Activated CD8-positive, alpha-beta T cell treated with anti-CD3 and anti-CD28 coated beads for 36 hours (primary cell): ENCODE measurements at regions not wholly inside any gene's neighbourhood (a gene's known extent, or its start where the extent isn't known, plus 50 kb on each side); places are given as distances from the start of the nearest gene placed in this dataset.
A peak's percentile ranks its signal among the peaks of the same experiment; 100 is the strongest.

Experiments used
- ATAC-seq: fragments of 200-7000 bp; cut with Tn5 transposase; one replicate; pipeline ENCODE4 v1.10.0; 2021; ENCODE audit warnings: mild to moderate bottlenecking, moderate library complexity
- CTCF ChIA-PET: fragments of 350-600 bp; sonication (Branson Sonifier 250); formaldehyde crosslinking; loops from one replicate; lab custom pipeline; 2021; ENCODE audit warnings: antibody characterized with exemption; lab: Charles Lee
- POLR2A ChIA-PET: fragments of 350-600 bp; sonication (Branson Sonifier 250); formaldehyde crosslinking; loops from one replicate; lab custom pipeline; 2021; ENCODE audit warnings: antibody characterized with exemption; lab: Charles Lee
- DNase-seq: peaks from one replicate; pipeline ENCODE4 v3.0.0-alpha.2; 2020
- H3K27ac Mint-ChIP-seq: one replicate; pipeline ENCODE4 v1.8.0; 2021; ENCODE audit warnings: mild to moderate bottlenecking, mixed read lengths
- H3K27me3 Mint-ChIP-seq: one replicate; pipeline ENCODE4 v1.8.0; 2021; ENCODE audit warnings: mixed read lengths
- H3K36me3 Mint-ChIP-seq: one replicate; pipeline ENCODE4 v1.8.0; 2021; ENCODE audit warnings: low read depth, mixed read lengths
- H3K4me1 Mint-ChIP-seq: one replicate; pipeline ENCODE4 v1.8.0; 2021; ENCODE audit warnings: low read depth, mixed read lengths
- H3K4me3 Mint-ChIP-seq: one replicate; pipeline ENCODE4 v1.8.0; 2021; ENCODE audit warnings: mild to moderate bottlenecking, moderate library complexity, mixed read lengths
- H3K9me3 Mint-ChIP-seq: one replicate; pipeline ENCODE4 v1.8.0; 2021; ENCODE audit warnings: mixed read lengths
- CTCF ChIP-seq: fragments of 200-600 bp; IDR thresholded peaks from one replicate; pipeline ENCODE4 v1.8.0; 2022; ENCODE audit warnings: antibody characterized with exemption, mild to moderate bottlenecking
- intact Hi-C: fragments of 100-400 bp; cut with micrococcal nuclease; formaldehyde crosslinking; loops from one replicate; pipeline ENCODE4 v1.10.0; 2022

GRCh38 chr13:48156466-48156865, 61.6 kb upstream of the MED4 start:
- ChIA-PET CTCF (interaction anchor here (1.4 to 2.0 kb wide), 3 partner anchors 27 to 75 kb away, joined by 5 to 8 read pairs (median 6); no protein-coding TSS in a partner anchor), POLR2A (interaction anchor here (1.0 kb wide), 1 partner anchor 34 kb away, joined by 3 read pairs; no protein-coding TSS in a partner anchor)
- Mint-ChIP-seq H3K27me3 (no peaks in the 10 kb centered on the region), H3K4me3 (peak overlapping the region; percentile 67), H3K4me1 (peaks cover 85% of the 10 kb centered on the region), H3K36me3 (no peaks in the 10 kb centered on the region), H3K27ac (peak overlapping the region; percentile 97), H3K9me3 (peaks cover 1% of the 10 kb centered on the region)
- intact Hi-C loops, result loop anchor here (1.0 to 5.0 kb wide), 2 partner anchors 30 to 66 kb away; no protein-coding TSS in a partner anchor
- peak; percentile 91 for DNase-seq
- ATAC-seq, result peak; percentile 86
- TF ChIP-seq CTCF, result no peak

GRCh38 chr13:48155848-48156247, 60.9 kb upstream of the MED4 start:
- ChIA-PET CTCF (interaction anchor here (0.9 to 2.0 kb wide), 6 partner anchors 28 to 78 kb away, joined by 3 to 8 read pairs (median 4); partner anchors contain the start of gene MED4), POLR2A (interaction anchor here (0.6 to 1.6 kb wide), 3 partner anchors 25 to 81 kb away, joined by 3 to 4 read pairs (median 3); no protein-coding TSS in a partner anchor)
- Mint-ChIP-seq H3K36me3 (no peaks in the 10 kb centered on the region), H3K4me3 (peak overlapping the region; percentile 67), H3K27me3 (no peaks in the 10 kb centered on the region), H3K27ac (peak overlapping the region; percentile 97), H3K9me3 (peaks cover 1% of the 10 kb centered on the region), H3K4me1 (peaks cover 84% of the 10 kb centered on the region)
- intact Hi-C loops, result loop anchor here (1.0 to 5.0 kb wide), 2 partner anchors 30 to 66 kb away; no protein-coding TSS in a partner anchor
- DNase-seq (peak; percentile 38), ATAC-seq (peak; percentile 65)
- no peak for TF ChIP-seq CTCF

- H3K27me3 Mint-ChIP-seq, result no peaks in the 10 kb centered on the region
- peaks cover 4% of the 10 kb centered on the region for H3K9me3 Mint-ChIP-seq
- ChIA-PET POLR2A (interaction anchor here (0.7 to 1.6 kb wide), 2 partner anchors 31 to 82 kb away, joined by 3 read pairs; no protein-coding TSS in a partner anchor), CTCF (interaction anchor here (1.6 to 2.0 kb wide), 4 partner anchors 28 to 77 kb away, joined by 4 to 8 read pairs (median 6); no protein-coding TSS in a partner anchor)
- DNase-seq (no peak), ATAC-seq (no peak)
- H3K27ac Mint-ChIP-seq, result peak overlapping the region; percentile 97
- peaks cover 2% of the 10 kb centered on the region for H3K36me3 Mint-ChIP-seq
- peaks cover 80% of the 10 kb centered on the region for H3K4me1 Mint-ChIP-seq
- H3K4me3 Mint-ChIP-seq, result no peak overlapping the region
- no peak for TF ChIP-seq CTCF
- intact Hi-C loops, result loop anchor here (5.0 kb wide), 1 partner anchor 68 kb away; no protein-coding TSS in a partner anchor
These were observed 59.8 kb upstream of the MED4 start for GRCh38 chr13:48154671-48155070.

DNA sequence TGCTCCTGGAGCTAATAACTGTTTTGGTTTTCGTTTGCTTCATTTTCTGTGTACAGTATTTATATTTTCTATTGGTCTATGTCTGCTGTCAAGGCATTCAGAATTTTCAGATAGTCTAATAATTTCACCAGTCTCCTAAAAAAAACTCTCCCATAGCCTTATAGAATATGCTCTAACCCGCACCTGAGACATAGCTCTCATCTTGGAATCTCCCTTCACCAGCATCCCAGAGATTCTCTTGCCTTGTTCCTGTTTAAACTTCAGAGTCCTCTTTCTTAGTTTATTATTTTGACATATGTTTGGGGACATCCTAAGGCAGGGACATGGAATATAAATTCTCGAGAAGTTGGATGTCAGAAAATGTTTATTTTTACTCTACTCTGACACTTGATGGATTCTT, 58.3 kb upstream of the MED4 start:
- Mint-ChIP-seq H3K27me3 (no peaks in the 10 kb centered on the region), H3K4me3 (no peak overlapping the region), H3K4me1 (peaks cover 71% of the 10 kb centered on the region), H3K36me3 (peaks cover 2% of the 10 kb centered on the region), H3K27ac (peak overlapping the region; percentile 22), H3K9me3 (peaks cover 4% of the 10 kb centered on the region)
- CTCF ChIA-PET, result no interaction called here
- intact Hi-C loops, result no loop called here
- TF ChIP-seq CTCF, result no peak
- ATAC-seq (no peak), DNase-seq (no peak)
- POLR2A ChIA-PET, result interaction anchor here (1.0 kb wide), 1 partner anchor 82 kb away, joined by 3 read pairs; no protein-coding TSS in a partner anchor
